HG03342 (cell line): ENCODE measurements at regions not wholly inside any gene's neighbourhood (a gene's known extent, or its start where the extent isn't known, plus 50 kb on each side); places are given as distances from the start of the nearest gene placed in this dataset.

Source experiments
- ATAC-seq: cut with Tn5 transposase; IDR thresholded peaks from one replicate; pipeline ENCODE4 v1.9.1; 2021; ENCODE audit warnings: mild to moderate bottlenecking, moderate library complexity; ENCODE audit not compliant: unreplicated experiment

- ATAC-seq = no peak
Measured at GRCh38 chr11:115670538-115671205, 166.5 kb upstream of the CADM1 start.

DNA sequence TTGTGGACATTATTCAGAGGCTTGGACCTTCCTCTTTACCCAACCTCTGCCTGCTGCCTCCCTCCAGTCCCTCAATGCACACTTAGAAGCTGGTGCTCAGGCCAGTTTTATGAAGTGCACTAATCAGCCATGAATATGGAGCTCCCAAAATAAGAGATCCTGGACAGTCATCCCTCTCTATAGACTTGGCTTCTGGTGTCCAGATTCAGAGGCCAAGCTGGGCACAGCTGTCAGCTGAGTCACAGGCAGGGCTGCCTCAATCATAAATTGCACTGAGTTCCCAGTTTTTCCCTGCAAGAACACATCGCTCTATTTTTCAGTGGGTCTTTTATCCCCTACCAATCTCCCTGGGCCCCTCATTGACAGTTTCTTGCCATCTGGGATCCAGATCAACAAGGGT, 161.7 kb upstream of the CADM1 start:
- ATAC-seq = no peak

DNA sequence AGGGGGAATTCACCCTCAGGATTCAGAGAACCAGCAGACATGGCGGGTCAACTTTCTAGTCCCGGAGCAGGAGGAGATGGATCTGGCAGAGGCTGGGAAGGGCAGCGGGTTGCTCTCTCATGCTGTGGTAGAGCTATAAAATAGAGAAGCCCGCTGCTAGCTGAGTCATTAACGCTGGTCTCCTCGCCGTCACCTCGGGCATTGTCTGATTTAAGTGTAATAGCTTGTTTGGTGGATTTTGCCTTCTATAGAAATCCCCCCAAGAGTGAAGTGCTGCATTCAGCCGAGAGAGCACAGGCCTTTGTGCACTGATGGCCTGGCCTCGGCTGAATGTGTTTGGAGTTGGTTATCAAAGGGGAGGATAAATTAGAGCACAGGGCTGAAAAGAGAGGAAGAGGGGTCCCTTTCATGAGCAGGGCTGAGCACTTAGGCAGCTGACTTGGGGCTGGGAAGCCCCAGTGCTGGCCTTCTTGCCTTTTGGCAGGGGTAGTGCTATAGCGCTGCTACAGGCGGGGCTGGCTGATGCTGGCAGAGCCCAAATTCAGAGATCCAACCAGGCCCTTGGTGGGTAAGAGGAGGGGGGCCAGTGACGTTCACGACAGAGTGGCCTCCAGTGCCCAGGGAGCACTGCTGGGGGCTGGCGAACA, 161.1 kb upstream of the CADM1 start:
- no peak for ATAC-seq

DNA sequence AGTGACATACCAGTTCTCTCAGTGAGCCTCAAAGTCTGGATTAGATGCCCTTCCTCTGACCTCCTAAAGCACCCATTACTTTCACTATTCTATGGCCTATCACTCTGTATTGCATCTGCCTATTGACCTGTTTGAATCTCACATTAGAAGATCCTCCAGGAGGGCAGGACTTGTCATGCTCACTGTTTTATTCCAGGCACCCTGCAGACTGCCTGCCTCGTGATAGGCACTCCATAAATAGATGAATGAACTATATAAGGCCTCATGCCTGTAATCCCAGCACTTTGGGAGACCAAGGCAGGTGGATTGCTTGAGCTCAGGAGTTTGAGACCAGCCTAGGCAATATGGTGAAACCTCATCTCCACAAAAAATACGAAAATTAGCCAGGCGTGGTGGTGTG, 160.1 kb upstream of the CADM1 start:
- no peak for ATAC-seq

- no peak for ATAC-seq
Measured at GRCh38 chr11:115663790-115664189, 159.6 kb upstream of the CADM1 start.

DNA sequence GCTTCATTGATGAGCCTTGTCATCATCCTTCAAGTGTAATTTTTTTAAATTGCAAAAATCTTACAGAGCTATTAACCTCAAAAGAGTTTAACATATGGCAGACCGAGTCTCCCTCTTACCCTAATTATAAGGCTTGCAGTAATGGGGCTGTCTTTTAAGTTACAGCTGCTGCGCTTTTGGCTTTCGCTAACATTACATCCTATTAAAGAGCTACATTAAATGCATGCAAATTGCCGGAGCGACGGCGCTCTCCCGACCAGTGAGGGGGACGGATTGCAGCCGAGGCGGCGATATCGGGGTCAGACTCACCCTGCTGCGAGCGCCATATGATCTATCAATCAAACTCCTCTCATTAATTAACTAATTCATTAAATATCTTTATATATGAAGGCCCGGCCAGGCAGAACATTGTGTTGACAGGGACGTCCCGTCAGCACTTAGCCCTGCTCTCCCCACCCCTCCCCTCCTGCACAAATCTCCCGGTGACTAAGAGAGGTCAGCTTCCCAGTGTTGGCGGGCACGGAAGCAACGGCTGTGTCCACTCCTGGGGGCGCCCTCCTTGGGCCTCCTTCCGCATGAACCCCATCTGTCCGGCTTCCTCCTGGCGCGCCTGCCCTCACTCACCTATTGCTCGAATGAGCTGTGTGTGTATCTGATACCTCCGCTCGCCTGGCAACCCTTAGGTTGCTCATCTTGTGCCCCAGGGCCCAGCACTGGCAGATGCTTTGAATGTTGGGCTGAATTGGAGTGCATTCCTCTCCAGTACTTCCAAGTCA, 156.0 kb upstream of the CADM1 start:
- no peak for ATAC-seq

DNA sequence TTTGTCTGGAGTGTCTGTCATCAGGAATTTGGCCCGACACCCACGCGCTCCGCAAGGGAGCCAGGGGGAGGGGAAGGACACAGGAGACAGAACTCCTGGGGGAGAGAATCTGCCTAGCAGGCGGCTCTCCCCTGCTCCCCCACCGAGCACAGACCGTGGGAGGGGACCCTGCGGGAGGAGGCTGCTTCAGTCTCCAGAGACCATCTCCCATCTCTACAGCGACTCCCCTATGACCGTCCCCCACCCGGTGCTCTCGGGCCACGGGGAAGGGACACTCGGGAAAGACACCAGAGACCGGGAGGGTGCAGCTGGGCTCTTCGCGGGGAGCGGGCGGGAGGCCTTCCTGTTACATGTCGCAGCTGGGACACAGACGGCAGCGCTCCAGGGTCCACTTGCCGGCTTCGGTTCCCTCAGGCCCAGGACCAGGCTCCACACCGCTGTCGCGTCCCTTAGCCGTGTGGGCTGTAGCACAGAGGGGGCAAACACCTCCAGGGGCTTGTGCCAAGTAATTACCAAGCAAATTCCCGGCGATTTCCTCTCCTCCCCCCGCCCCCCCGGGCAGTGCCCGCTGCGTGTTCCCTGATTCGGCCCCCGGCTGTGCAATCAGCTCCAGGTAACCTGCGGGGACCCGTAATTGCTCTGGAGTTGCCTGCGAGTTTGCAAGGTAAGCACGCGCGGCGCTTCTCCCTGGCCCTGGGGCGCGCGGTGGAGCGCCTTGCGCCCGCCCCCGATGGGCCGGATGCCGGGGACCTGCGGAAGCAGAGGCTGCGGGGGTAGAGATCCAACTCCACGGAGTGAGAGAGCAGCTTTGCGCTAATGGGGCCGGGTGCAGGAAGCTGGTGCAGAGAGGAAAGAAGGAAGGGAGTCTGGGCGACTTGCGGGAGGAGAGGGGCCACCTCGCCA, 155.1 kb upstream of the CADM1 start:
- ATAC-seq = no peak

DNA sequence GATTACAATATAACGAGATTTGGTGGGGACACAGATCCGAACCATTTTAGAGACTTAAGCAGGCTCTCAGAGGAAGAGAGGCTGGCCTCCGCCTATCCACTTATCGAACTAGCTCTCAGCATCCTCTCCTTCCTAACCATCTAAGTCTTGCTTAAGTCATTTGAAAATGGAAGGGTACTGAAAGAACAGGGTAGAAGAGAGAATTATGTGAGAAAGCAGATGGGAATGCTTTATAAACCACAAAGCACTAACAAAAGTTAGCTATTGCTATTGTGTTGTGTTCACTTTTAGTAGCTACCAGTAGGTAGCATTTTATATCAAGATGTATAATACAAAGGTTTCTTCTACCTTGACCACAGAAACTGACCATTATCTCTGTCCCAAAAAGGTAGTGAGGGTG, 153.4 kb upstream of the CADM1 start:
- no peak for ATAC-seq

- ATAC-seq = no peak
Measured at GRCh38 chr11:115656669-115657068, 152.5 kb upstream of the CADM1 start.

- ATAC-seq = no peak
Measured at GRCh38 chr11:115656041-115656440, 151.8 kb upstream of the CADM1 start.

DNA sequence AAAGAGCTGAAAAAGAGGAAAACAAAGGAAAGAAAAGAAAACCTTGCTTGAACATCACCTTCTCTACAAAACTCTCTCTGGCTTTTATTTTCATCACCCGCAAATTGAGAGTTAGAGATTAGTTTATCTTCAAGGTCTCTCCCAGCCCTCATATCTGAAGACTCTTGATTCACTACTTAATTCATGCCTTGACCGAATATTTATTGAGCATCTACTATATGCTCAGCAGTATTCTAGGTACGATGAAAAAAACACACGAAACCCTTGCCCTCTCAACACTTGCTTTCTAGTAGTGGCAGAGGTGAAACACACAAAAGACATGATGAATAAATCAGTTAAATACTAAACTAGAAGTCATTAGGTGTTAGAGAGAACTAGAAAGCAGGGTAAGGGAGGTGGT, 150.6 kb upstream of the CADM1 start:
- no peak for ATAC-seq

DNA sequence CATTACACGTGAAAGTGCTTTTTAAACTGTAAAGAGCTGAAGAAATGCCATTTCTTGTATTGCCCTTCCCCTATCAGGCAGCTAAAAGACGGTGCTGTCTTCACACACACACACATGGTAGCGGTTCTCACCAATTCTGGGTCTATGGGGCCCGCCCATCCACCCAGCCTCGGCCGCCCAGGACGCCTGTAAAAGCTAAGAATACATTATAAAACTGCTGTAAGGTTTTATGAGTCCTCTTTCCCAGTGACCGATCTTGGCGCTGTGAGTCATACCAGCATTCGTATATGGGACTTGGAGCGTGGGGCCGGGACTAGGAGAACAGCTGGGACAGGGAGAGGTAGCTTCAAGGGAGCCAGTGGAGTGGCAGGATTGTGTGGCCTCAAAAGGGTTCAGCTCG, 149.7 kb upstream of the CADM1 start:
- no peak for ATAC-seq

DNA sequence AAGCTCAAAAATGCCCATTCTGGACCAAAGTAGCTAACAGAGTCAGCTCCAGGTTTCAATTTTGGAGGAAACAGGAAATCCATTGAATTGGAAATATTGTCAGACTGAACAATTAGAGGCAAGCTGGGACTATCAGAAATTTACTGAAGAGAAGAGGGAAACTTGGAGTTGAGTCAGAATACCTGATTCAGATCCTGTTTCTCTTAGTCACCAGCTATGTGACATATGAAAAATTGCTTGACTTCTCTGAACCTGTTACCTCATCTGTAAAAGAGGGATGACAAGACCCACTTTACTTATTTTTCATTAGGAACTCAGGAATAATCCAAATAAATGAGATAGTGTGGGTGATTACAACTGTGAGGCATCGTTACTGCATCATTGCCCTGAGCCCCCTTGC, 148.9 kb upstream of the CADM1 start:
- ATAC-seq = no peak

DNA sequence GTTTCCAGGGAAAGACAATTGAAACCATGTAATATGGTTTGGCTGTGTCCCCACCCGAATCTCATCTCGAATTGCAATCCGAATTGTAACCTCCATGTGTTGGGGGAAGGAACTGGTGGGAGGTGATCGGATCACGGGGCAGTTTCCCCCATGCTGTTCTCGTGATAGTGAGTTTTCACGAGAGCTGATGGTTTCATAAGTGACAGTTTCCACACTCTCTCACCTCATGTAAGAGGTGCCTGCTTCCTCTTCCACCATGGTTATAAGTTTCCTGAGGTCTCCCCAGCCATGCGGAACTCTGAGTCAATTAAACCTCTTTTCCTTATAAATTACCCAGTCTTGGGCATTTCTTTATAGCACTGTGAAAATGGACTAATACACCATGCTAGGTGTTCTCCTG, 148.3 kb upstream of the CADM1 start:
- no peak for ATAC-seq

GRCh38 chr11:115652094-115652493, 147.9 kb upstream of the CADM1 start:
- ATAC-seq = no peak

- ATAC-seq = no peak
Measured at GRCh38 chr11:115649461-115649860, 145.2 kb upstream of the CADM1 start.

DNA sequence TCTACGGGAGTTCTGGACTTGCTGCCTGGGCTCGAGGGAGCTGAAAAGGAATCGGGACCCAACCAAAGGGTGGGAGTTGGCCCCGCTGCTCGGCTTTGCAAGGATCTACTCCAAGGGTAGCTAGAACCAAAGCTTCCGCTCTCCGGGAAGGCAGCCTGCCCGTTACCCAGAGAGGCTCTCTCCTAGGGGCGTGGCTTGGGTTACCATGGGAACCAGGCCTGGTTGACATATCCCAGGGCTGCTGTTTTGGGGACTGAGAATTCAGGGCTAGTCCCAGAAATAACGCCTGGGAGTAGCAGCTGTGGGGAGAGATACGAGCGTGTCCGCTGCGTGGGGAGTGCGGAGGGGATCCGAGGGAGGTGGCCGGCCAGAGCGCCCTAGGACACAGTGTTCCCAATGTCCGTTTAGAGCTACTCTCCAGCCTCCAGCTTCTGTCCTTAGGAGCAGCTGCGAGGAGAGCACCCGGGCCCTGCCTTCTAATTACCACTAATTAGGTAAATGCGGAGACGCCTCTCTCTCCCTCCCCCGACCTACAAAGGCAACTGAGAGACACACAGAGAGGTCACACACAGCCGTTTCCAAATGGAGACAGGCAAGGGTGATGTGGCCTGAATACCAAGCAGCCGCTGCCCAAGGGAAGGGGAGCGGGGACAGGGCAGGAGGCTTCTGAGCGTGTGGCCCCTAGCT, 141.6 kb upstream of the CADM1 start:
- ATAC-seq = no peak

GRCh38 chr11:115644856-115645255, 140.6 kb upstream of the CADM1 start:
- ATAC-seq = no peak

DNA sequence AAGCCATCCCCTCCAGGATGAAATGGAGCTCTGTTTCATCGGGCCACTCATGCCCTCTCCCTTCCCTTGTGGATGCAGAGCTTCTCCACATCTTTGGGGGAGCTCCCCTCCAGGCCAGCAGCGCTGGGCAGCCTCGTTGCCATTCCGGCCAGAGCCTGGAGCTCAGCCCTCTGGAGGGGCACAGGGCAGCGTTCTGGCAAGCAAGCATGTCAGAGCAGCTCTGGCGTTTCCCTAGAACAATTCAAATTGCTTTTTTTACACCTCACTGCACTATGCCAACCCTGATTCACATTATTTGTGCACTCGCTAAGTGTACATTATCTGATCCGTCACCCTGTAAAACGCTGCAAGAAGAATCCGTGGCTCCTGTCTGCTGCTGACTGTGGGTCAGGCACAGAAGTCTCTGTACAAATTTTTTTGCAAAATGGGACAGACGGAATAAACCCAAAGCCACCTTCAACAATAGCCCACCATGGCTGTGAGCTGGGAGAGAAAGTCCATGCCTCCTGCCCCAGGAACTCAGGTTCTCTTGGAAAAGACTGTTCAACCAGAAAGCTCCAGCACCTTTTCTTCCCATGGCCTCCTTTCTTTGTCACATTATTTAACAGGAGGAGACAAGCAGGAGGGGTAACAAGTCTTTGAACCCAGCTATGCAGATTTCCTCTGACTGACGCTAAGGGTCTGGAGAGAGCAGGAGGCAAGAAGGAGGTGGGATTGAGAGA, 139.5 kb upstream of the CADM1 start:
- no peak for ATAC-seq

DNA sequence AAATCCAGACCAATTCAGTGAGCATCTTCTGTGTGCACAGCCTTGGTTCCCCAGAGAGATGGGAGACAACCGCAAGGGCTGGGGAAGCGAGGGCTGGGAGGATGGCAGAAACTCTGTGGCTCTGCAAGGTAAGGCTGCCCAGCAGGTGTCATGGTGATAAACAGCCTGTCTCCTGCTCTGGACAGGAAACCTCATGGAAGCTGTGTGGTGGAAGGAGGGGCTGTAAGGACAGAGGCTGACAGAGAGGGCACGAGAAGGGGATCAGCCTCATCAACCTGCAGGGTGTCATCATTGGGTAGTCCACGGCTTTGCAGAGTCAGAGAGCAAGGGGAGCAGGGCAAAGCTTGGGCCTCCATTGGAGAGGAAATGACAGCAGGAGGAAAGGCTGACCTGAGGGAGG, 138.4 kb upstream of the CADM1 start:
- ATAC-seq = no peak
